Tibial nerve (tissue), 3 donors: ENCODE measurements at regions not wholly inside any gene's neighbourhood (a gene's known extent, or its start where the extent isn't known, plus 50 kb on each side); places are given as distances from the start of the nearest gene placed in this dataset.

Source experiments
- CTCF ChIP-seq, 5 experiments: fragments of 200-600 bp in 3 of 5; fragments of 450-650 bp in 2 of 5; sonication (generic) in 3 of 5; IDR thresholded peaks; one replicate each; pipeline ENCODE4 v1.5.1; 2016 to 2019; ENCODE audit warnings: antibody characterized with exemption in 5 of 5, mild to moderate bottlenecking in 3 of 5, moderate library complexity in 2 of 5
- POLR2A ChIP-seq, 2 donors: fragments of 450-650 bp; IDR thresholded peaks; one replicate each; pipeline ENCODE4 v1.6.1; 2017; ENCODE audit warnings: antibody characterized with exemption in 2 of 2, mild to moderate bottlenecking in 2 of 2, moderate library complexity in 2 of 2

- TF ChIP-seq CTCF (IDR thresholded peaks at IDR 0.05) = no peak
- TF ChIP-seq POLR2A (IDR thresholded peaks at IDR 0.05) = no peak
Observed at GRCh38 chr5:159785656-159786055, 130.6 kb upstream of the ADRA1B start.
